OCI-LY1 (cell line): ENCODE measurements at regions not wholly inside any gene's neighbourhood (a gene's known extent, or its start where the extent isn't known, plus 50 kb on each side); places are given as distances from the start of the nearest gene placed in this dataset.
"Not testable (repeated sequence)": the region's sequence is repeated elsewhere in the genome, so short reads cannot be mapped to it uniquely, and the experiment has no call there.

Experiments used
- H2AFZ ChIP-seq: fragments of 200-600 bp; sonication (generic), shearing (Covaris generic); 2 replicates; pipeline ENCODE4 v1.6.0; 2014; ENCODE audit warnings: antibody characterized with exemption, mild to moderate bottlenecking, low read length
- H3F3A ChIP-seq: fragments of 200-600 bp; sonication (generic), shearing (Covaris generic); 2 replicates; pipeline ENCODE4 v1.6.0; 2014; ENCODE audit warnings: mild to moderate bottlenecking, antibody characterized with exemption, low read length, moderate library complexity; ENCODE audit not compliant: insufficient read depth
- H3K27ac ChIP-seq: fragments of 200-600 bp; sonication (generic); 2 replicates; pipeline ENCODE4 v1.5.1; 2014; ENCODE audit warnings: low read length, mixed run types, mild to moderate bottlenecking, low read depth; ENCODE audit not compliant: poor library complexity, severe bottlenecking
- H3K27me3 ChIP-seq: fragments of 200-600 bp; sonication (generic); 2 replicates; pipeline ENCODE4 v1.6.0; 2014; ENCODE audit warnings: antibody characterized with exemption, mild to moderate bottlenecking, low read length, moderate library complexity; ENCODE audit not compliant: insufficient read depth
- H3K36me3 ChIP-seq: fragments of 200-600 bp; sonication (generic); 2 replicates; pipeline ENCODE4 v1.6.1; 2014; ENCODE audit warnings: mild to moderate bottlenecking, antibody characterized with exemption, low read length, moderate library complexity, mixed read lengths; ENCODE audit not compliant: insufficient read depth
- H3K4me1 ChIP-seq: fragments of 200-600 bp; sonication (generic); 2 replicates; pipeline ENCODE4 v1.5.1; 2014; ENCODE audit warnings: mild to moderate bottlenecking, low read length, moderate library complexity; ENCODE audit not compliant: insufficient read depth, severe bottlenecking
- H3K4me2 ChIP-seq: fragments of 200-600 bp; sonication (generic), shearing (Covaris generic); 2 replicates; pipeline ENCODE4 v1.6.1; 2014; ENCODE audit warnings: low read length
- H3K4me3 ChIP-seq: fragments of 200-600 bp; sonication (generic); 2 replicates; pipeline ENCODE4 v1.5.1; 2014; ENCODE audit warnings: low read length, low read depth, mild to moderate bottlenecking, mixed read lengths; ENCODE audit not compliant: poor library complexity, severe bottlenecking
- H3K79me2 ChIP-seq: fragments of 200-600 bp; shearing (Covaris generic); 2 replicates; pipeline ENCODE4 v1.6.1; 2016; ENCODE audit warnings: mixed run types, low read length, mixed read lengths; ENCODE audit not compliant: insufficient read depth
- H3K9ac ChIP-seq: fragments of 200-600 bp; sonication (generic), shearing (Covaris generic); 2 replicates; pipeline ENCODE4 v1.6.1; 2014; ENCODE audit warnings: mild to moderate bottlenecking, low read length, mixed read lengths
- H3K9me2 ChIP-seq: fragments of 200-600 bp; sonication (generic), shearing (Covaris generic); 2 replicates; pipeline ENCODE4 v1.6.1; 2014; ENCODE audit warnings: low read depth, mild to moderate bottlenecking, low read length, mixed read lengths
- H3K9me3 ChIP-seq: fragments of 200-600 bp; shearing (Covaris generic); 2 replicates; pipeline ENCODE4 v1.6.1; 2014; ENCODE audit warnings: low read length, mixed read lengths
- H4K20me1 ChIP-seq: fragments of 200-600 bp; sonication (generic), shearing (Covaris generic); 2 replicates; pipeline ENCODE4 v1.6.0; 2016; ENCODE audit warnings: mild to moderate bottlenecking, low read length; ENCODE audit not compliant: insufficient read depth
- CTCF ChIP-seq: fragments of 200-600 bp; sonication (generic), shearing (Covaris generic); IDR thresholded peaks from 2 replicates; pipeline ENCODE4 v1.5.1; 2017; ENCODE audit warnings: mild to moderate bottlenecking, antibody characterized with exemption, low read length, moderate library complexity, mixed read lengths
- EZH2 ChIP-seq: fragments of 200-600 bp; sonication (generic), shearing (Covaris generic); IDR thresholded peaks from 2 replicates; pipeline ENCODE4 v1.8.0; 2017; ENCODE audit warnings: borderline replicate concordance, mixed run types, mild to moderate bottlenecking, antibody characterized with exemption, low read length, moderate library complexity, mixed read lengths

GRCh38 chr2:238616681-238617080 lies 190.0 kb downstream of the ASB1 start:
- Histone ChIP-seq H4K20me1 (no peaks in the 10 kb centered on the region), H3K9me3 (no peaks in the 10 kb centered on the region), H3K4me3 (no peak overlapping the region), H3K4me1 (no peaks in the 10 kb centered on the region), H3K79me2 (no peaks in the 10 kb centered on the region), H3K27ac (no peak overlapping the region), H3F3A (no peaks in the 10 kb centered on the region), H3K9me2 (no peaks in the 10 kb centered on the region), H2AFZ (no peak overlapping the region), H3K9ac (no peak overlapping the region), H3K27me3 (no peaks in the 10 kb centered on the region), H3K4me2 (no peak overlapping the region), H3K36me3 (no peaks in the 10 kb centered on the region)
- TF ChIP-seq CTCF: no peak
- TF ChIP-seq EZH2: no peak

GRCh38 chr2:238618494-238619283 lies 192.0 kb downstream of the ASB1 start:
- H3K36me3 ChIP-seq: not testable (repeated sequence)

GRCh38 chr2:238627899-238628298 lies 201.2 kb downstream of the ASB1 start:
- H3K9me2 ChIP-seq: no peaks in the 10 kb centered on the region
- H3K27me3 ChIP-seq: no peaks in the 10 kb centered on the region; the same call in 1 of the 2 replicates
- H3K79me2 ChIP-seq: no peaks in the 10 kb centered on the region
- no peaks in the 10 kb centered on the region for H3K36me3 ChIP-seq
- TF ChIP-seq CTCF (no peak), EZH2 (no peak)
- H3K4me1 ChIP-seq: no peaks in the 10 kb centered on the region
- H3K4me2 ChIP-seq: no peak overlapping the region
- H2AFZ ChIP-seq: no peak overlapping the region
- H3K27ac ChIP-seq: no peak overlapping the region
- H3F3A ChIP-seq: no peaks in the 10 kb centered on the region
- no peaks in the 10 kb centered on the region for H3K9me3 ChIP-seq
- no peaks in the 10 kb centered on the region for H4K20me1 ChIP-seq
- no peak overlapping the region for H3K9ac ChIP-seq
- H3K4me3 ChIP-seq: no peak overlapping the region

More at GRCh38 chr2:238618494-238619283, 192.0 kb downstream of the ASB1 start:
- not testable (repeated sequence) for H2AFZ ChIP-seq, H3K79me2 ChIP-seq, H3K4me1 ChIP-seq, H3K4me3 ChIP-seq, H3K27me3 ChIP-seq, H3K4me2 ChIP-seq, H3K9me3 ChIP-seq, H3F3A ChIP-seq, H3K9me2 ChIP-seq, H3K27ac ChIP-seq, H4K20me1 ChIP-seq, H3K9ac ChIP-seq
- peak; percentile 17; the same call in 1 of the 2 replicates for TF ChIP-seq CTCF
